ENCODE measurements at regions not wholly inside any gene's neighbourhood (a gene's known extent, or its start where the extent isn't known, plus 50 kb on each side); places are given as distances from the start of the nearest gene placed in this dataset.

- TF ChIP-seq POLR2A (IDR thresholded peaks at IDR 0.05; ENCODE audit: low read length), result no peak
- no peak for TF ChIP-seq GATA1 (IDR thresholded peaks at IDR 0.05; ENCODE audit: low read depth, low read length)
These were observed 60.0 kb upstream of the NUDT10 start for GRCh38 chrX:51272638-51273037.
